K562 (cell line): ENCODE measurements at regions not wholly inside any gene's neighbourhood (a gene's known extent, or its start where the extent isn't known, plus 50 kb on each side); places are given as distances from the start of the nearest gene placed in this dataset.

Source experiments
- ATAC-seq: fragments of 200-7000 bp; cut with Tn5 transposase; 3 replicates; pipeline ENCODE4 v1.9.1; 2020; ENCODE audit warnings: moderate library complexity
- BruUV-seq: library from RNA; stranded (reverse); fragments of 400-500 nt; replicated peaks from 2 replicates; lab custom pipeline; 2021; lab: Mats Ljungman, UMichigan
- CTCF ChIA-PET: fragments of 300-600 bp; formaldehyde crosslinking; extraction: SDS; loops from one replicate; lab custom pipeline; 2021; ENCODE audit warnings: low intra/inter-chr PET ratio; lab: Yijun Ruan, JAX
- POLR2A ChIA-PET: fragments of 300-600, 350-650 bp; sonication (Branson Sonifier 250); formaldehyde crosslinking; extraction: SDS; loops from one replicate; lab custom pipeline; 2021; ENCODE audit warnings: antibody characterized with exemption, inconsistent platforms; lab: Yijun Ruan, JAX
- DNase-seq, 4 experiments: peaks; one replicate each; pipeline versions ENCODE4 v3.0.0 to v3.0.0-alpha.2; 2011 to 2018; ENCODE audit warnings: low spot score in 3 of 4, mixed read lengths in 3 of 4; ENCODE audit errors: extremely low read depth in 1 of 4
- FAIRE-seq: peaks from 2 replicates; lab custom pipeline; 2011; peaks lifted over from hg19 to GRCh38; lab: Jason Lieb, UNC
- H2AFZ ChIP-seq: 2 replicates; pipeline ENCODE4 v1.6.0; 2011; ENCODE audit warnings: low read depth, low read length, control low read depth, inconsistent platforms
- H3K27ac ChIP-seq: fragments of 200-600 bp; 3 replicates; pipeline ENCODE4 v1.8.0; 2011; ENCODE audit warnings: low read depth, mild to moderate bottlenecking, control low read depth, inconsistent platforms, low read length, moderate library complexity, mixed read lengths; ENCODE audit errors: extremely low read depth
- H3K27me3 ChIP-seq, 2 experiments: fragments of 300-600 bp in 1 of 2; 2 replicates in 1 of 2; 3 replicates in 1 of 2; pipeline versions ENCODE4 v1.6.0 to v1.8.0; 2011; ENCODE audit warnings: inconsistent platforms in 2 of 2, low read length in 2 of 2, mild to moderate bottlenecking in 1 of 2, mixed read lengths in 1 of 2, moderate library complexity in 1 of 2; ENCODE audit not compliant: control insufficient read depth in 2 of 2, insufficient read depth in 2 of 2
- H3K36me3 ChIP-seq: fragments of 300-600 bp; 3 replicates; pipeline ENCODE4 v1.8.0; 2011; ENCODE audit warnings: mild to moderate bottlenecking, low read length, inconsistent platforms; ENCODE audit not compliant: control insufficient read depth, insufficient read depth
- H3K4me1 ChIP-seq, 2 experiments: fragments of 200-600 bp in 1 of 2; replicated peaks in 1 of 2; 2 replicates in 1 of 2; 3 replicates in 1 of 2; pipeline versions ENCODE4 v1.5.1 to v1.8.0; 2011; ENCODE audit warnings: inconsistent platforms in 2 of 2, low read length in 2 of 2, mild to moderate bottlenecking in 1 of 2, mixed read lengths in 1 of 2, moderate library complexity in 1 of 2; ENCODE audit not compliant: control insufficient read depth in 2 of 2, insufficient read depth in 2 of 2
- H3K4me2 ChIP-seq: 2 replicates; pipeline ENCODE4 v1.6.1; 2011; ENCODE audit warnings: low read length, control low read depth, inconsistent platforms, mixed read lengths; ENCODE audit not compliant: insufficient read depth
- H3K4me3 ChIP-seq: fragments of 200-600 bp; sonication (generic), shearing (Covaris generic); 2 replicates; pipeline ENCODE4 v1.5.1; 2016; ENCODE audit warnings: control low read depth, inconsistent platforms
- H3K79me2 ChIP-seq: fragments of 200-600 bp; 3 replicates; pipeline ENCODE4 v1.8.0; 2011; ENCODE audit warnings: low read length, inconsistent platforms; ENCODE audit not compliant: control insufficient read depth, insufficient read depth
- H3K9ac ChIP-seq, 2 experiments: 2 replicates each; pipeline versions ENCODE4 v1.6.0 to v1.6.1; 2011; ENCODE audit warnings: low read depth in 2 of 2, low read length in 2 of 2, control low read depth in 1 of 2, inconsistent platforms in 1 of 2, mild to moderate bottlenecking in 1 of 2, mixed read lengths in 1 of 2; ENCODE audit not compliant: insufficient read depth in 1 of 2
- H3K9me1 ChIP-seq: one replicate; pipeline ENCODE4 v1.6.0; 2011; ENCODE audit warnings: inconsistent platforms, mild to moderate bottlenecking, low read length, moderate library complexity; ENCODE audit not compliant: control insufficient read depth, insufficient read depth
- H3K9me3 ChIP-seq: replicated peaks from 2 replicates; pipeline ENCODE4 v1.5.1; 2011; ENCODE audit warnings: low read depth, low read length, inconsistent platforms; ENCODE audit not compliant: control insufficient read depth, insufficient read depth
- H4K20me1 ChIP-seq: replicated peaks from 2 replicates; pipeline ENCODE4 v1.6.1; 2011; ENCODE audit warnings: low read length, inconsistent platforms, mixed read lengths; ENCODE audit not compliant: control insufficient read depth, insufficient read depth
- HMGXB4 ChIP-seq: sonication (generic); formaldehyde crosslinking; IDR thresholded peaks from 2 replicates; pipeline ENCODE4 v1.8.1; 2023; ENCODE audit warnings: mild to moderate bottlenecking, missing genetic modification reagents
- ILK ChIP-seq: fragments of 450-650 bp; IDR thresholded peaks from 2 replicates; pipeline ENCODE4 v1.6.1; 2016; ENCODE audit warnings: missing genetic modification characterization, low read depth, mild to moderate bottlenecking, missing compliant biosample characterization, moderate library complexity, borderline replicate concordance
- MECOM ChIP-seq: fragments of 250-450 bp; sonication (Bioruptor Pico); IDR thresholded peaks from 2 replicates; pipeline ENCODE4 v1.8.0; 2022; ENCODE audit warnings: inconsistent platforms
- POLR3A ChIP-seq: IDR thresholded peaks from 2 replicates; pipeline ENCODE4 v1.6.1; 2011; ENCODE audit warnings: borderline replicate concordance, mild to moderate bottlenecking, moderate library complexity; ENCODE audit not compliant: insufficient read length, insufficient read depth; ENCODE audit errors: extremely low read depth
- PTTG1 ChIP-seq: fragments of 450-650 bp; IDR thresholded peaks from 2 replicates; pipeline ENCODE4 v1.6.1; 2016; ENCODE audit warnings: low read depth, mild to moderate bottlenecking, missing genetic modification characterization, missing compliant biosample characterization
- SREBF1 ChIP-seq: fragments of 150-350 bp; IDR thresholded peaks from 2 replicates; pipeline ENCODE4 v1.6.1; 2014; ENCODE audit warnings: antibody characterized with exemption, low read depth, low read length, borderline replicate concordance
- TEAD4 ChIP-seq, 2 experiments: sonication (generic) in 1 of 2; formaldehyde crosslinking in 1 of 2; IDR thresholded peaks; 2 replicates each; pipeline versions ENCODE4 v1.6.1 to v1.8.0; 2012 to 2022; ENCODE audit warnings: borderline replicate concordance in 1 of 2, inconsistent platforms in 1 of 2, low read length in 1 of 2, mild to moderate bottlenecking in 1 of 2, missing genetic modification reagents in 1 of 2
- ZNF224 ChIP-seq: sonication (generic); formaldehyde crosslinking; IDR thresholded peaks from 2 replicates; pipeline ENCODE4 v1.8.0; 2022; ENCODE audit warnings: mild to moderate bottlenecking, missing genetic modification reagents
- ZNF592 ChIP-seq: fragments of 450-650 bp; IDR thresholded peaks from 2 replicates; pipeline ENCODE4 v1.6.1; 2017; ENCODE audit warnings: antibody characterized with exemption, mild to moderate bottlenecking
- ZNF609 ChIP-seq: sonication (generic); formaldehyde crosslinking; IDR thresholded peaks from 2 replicates; pipeline ENCODE4 v1.8.1; 2023; ENCODE audit warnings: missing genetic modification reagents, mild to moderate bottlenecking, borderline replicate concordance
- WGBS: fragments of 100-300 bp; shearing (Covaris generic); methylation state at CpG from one replicate; pipeline ENCODE4 v1.1.6; 2016; ENCODE audit warnings: low coverage, mixed read lengths; ENCODE audit not compliant: insufficient coverage; ENCODE audit errors: missing lambda C conversion rate; 5-methylcytosine and 5-hydroxymethylcytosine counted together
- in situ Hi-C: fragments of 300-500 bp; cut with MboI; formaldehyde crosslinking; loops from 4 replicates; pipeline ENCODE4 v1.15.0; 2018; ENCODE audit warnings: inconsistent platforms, mixed read lengths
- intact Hi-C: fragments of 100-400 bp; cut with micrococcal nuclease; formaldehyde crosslinking; loops from 2 replicates; pipeline ENCODE4 v1.14.2; 2022

- no peaks in the 10 kb centered on the region for H3K9me1 ChIP-seq
- H3K27ac ChIP-seq, result no peak overlapping the region
- H3K9ac ChIP-seq, result no peak overlapping the region
- FAIRE-seq, result no peak
- no peaks in the 10 kb centered on the region for H3K79me2 ChIP-seq
- no peaks in the 10 kb centered on the region for H3K9me3 ChIP-seq
- WGBS, result 5% methylated on average over 3 of the region's 3 CpGs
- no peak overlapping the region for H3K4me2 ChIP-seq
- H3K36me3 ChIP-seq, result no peaks in the 10 kb centered on the region
- no peaks in the 10 kb centered on the region for H3K4me1 ChIP-seq
- no peak overlapping the region for H2AFZ ChIP-seq
- H3K27me3 ChIP-seq, result no peaks in the 10 kb centered on the region
- in situ Hi-C loops, result no loop called here
- intact Hi-C loops, result no loop called here
- ATAC-seq, result no peak
- CTCF ChIA-PET, result no interaction called here
- H3K4me3 ChIP-seq, result no peak overlapping the region
- H4K20me1 ChIP-seq, result no peaks in the 10 kb centered on the region
- no peak for DNase-seq
- no TSS peak for BruUV-seq
- POLR2A ChIA-PET, result no interaction called here
- no peak for TF ChIP-seq HMGXB4 (CRISPR knock-in tag)
- TF ChIP-seq ILK, result no peak
- no peak for TF ChIP-seq SREBF1
- TF ChIP-seq TEAD4 (IDR thresholded peaks at IDR 0.05; ENCODE audit: low read length), result no peak
- TF ChIP-seq TEAD4 (CRISPR knock-in tag; IDR thresholded peaks at IDR 0.05; ENCODE audit: borderline replicate concordance), result no peak
- TF ChIP-seq ZNF592, result no peak
- TF ChIP-seq MECOM (CRISPR knock-in tag), result no peak
- TF ChIP-seq ZNF224, result no peak
- no peak for TF ChIP-seq POLR3A
- TF ChIP-seq PTTG1, result no peak
- TF ChIP-seq ZNF609, result no peak
Measured at GRCh38 chr1:99455760-99456159, 190.2 kb upstream of the PALMD start.
